ENCODE measurements at regions not wholly inside any gene's neighbourhood (a gene's known extent, or its start where the extent isn't known, plus 50 kb on each side); places are given as distances from the start of the nearest gene placed in this dataset.

DNA sequence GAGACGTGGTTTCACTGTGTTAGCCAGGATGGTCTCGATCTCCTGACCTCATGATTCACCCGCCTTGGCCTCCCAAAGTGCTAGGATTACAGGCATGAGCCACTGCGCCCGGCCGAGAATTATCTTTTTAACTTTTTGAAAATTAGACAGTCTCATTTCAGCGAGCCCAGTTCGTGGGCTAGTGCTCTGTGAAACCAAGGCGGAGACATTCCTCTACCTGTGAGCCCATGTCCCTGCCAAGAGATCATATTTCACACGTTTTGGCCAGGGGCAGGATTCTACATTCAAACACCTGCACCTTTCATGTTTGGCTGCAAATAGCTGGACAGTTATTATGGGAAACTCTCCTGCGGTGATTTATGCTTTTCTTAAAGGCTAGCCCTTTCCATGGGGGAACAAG lies 60.3 kb downstream of the IRAG1 start:
- TF ChIP-seq POLR2AphosphoS5 (IDR thresholded peaks at IDR 0.05; ENCODE audit: borderline replicate concordance, low read depth, low read length) (no peak), EZH2 (IDR thresholded peaks at IDR 0.05) (no peak)
